NCI-H2171 (cell line): ENCODE measurements at regions not wholly inside any gene's neighbourhood (a gene's known extent, or its start where the extent isn't known, plus 50 kb on each side); places are given as distances from the start of the nearest gene placed in this dataset.

Experiments used
- DNase-seq: peaks from one replicate; lab custom pipeline; 2025; lab: John Stamatoyannopoulos, UW

DNA sequence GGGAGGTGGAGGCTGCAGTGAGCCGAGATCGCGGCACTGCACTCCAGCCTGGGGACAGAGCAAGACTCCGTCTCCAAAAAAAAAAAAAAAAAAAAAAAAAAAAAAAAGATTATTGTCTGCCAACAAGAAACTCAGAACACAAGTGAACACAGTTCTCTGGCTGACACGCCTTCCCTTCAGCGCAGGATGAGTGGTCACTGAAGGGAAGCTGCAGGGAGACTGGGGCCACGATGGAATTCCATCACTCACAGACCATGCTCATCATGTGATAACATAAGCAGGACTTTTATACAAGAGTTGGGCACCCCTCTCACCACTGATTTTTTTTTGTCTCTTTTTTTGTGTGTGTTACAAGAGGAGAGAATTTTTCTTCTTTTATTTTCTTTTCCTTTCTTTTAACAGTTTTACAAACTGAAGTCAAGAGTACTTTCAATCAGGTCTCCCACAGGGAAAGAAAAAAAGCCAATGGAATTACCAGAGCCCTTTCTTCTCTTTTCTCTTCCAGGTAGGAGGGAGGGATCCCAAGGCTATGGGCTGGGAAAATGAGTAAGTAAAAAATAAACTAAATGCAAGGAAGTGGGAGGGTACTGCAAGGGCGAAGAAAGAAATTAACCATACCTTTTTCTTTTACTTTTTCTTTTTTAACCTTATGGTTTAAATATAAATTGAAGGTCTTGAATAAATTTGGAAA, 435.6 kb downstream of the GPM6A start:
- no peak for DNase-seq

DNA sequence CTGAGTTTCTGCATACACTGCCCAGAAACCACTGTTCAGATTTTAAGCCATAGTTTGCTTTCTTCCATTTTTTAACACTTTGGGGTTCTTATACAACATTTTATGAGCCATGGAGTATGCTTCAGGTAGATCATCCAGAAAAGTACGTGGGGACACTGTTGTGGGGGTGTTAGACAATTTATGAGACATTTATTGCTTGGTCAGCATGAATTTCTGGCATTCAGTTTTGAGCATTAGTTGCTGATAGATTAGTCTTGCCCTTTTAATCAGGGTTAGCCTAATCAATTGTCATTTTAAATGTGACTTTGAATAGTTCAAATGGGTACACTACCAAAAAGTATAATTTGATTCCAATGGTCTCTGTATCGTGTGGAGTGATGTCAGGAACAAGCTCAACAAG, 434.9 kb downstream of the GPM6A start:
- DNase-seq: no peak

DNA sequence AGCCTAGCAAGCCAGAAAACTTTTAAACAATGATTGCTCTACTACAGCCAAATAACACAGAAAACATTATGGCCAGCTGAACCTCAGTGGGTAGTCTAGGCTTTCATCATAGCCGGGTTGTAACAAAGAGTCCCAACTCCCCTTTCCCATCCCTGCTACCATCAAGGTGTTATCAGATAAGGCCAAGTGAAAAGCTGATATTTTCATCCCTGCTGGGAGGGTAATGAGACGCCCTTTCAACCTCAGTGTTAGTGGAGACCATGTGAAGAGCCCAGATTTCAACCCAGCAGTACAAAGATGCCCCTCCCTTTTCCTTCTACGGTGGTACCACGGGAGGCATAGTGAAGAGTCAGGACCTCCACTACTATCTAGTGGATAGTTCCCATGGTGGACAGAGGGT, 433.7 kb downstream of the GPM6A start:
- no peak for DNase-seq

DNA sequence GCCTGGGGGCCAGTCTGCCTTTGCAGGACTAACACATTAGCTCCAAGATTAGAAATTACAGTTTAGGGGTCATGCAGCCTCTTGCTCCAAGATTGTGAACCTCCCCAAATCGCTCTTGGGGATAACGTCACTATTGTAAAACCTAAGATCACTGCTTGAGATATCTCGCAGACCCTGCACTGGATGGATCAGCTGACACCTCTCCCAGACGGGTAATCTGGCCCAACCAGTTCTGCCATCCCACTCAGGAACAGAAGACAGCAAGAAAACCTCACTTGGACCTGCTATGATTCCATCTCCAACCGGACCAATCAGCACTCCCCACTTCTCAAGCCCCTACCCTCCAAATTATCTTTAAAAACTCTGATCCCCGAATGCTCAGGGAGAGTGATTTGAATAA, 431.2 kb downstream of the GPM6A start:
- DNase-seq: no peak

DNA sequence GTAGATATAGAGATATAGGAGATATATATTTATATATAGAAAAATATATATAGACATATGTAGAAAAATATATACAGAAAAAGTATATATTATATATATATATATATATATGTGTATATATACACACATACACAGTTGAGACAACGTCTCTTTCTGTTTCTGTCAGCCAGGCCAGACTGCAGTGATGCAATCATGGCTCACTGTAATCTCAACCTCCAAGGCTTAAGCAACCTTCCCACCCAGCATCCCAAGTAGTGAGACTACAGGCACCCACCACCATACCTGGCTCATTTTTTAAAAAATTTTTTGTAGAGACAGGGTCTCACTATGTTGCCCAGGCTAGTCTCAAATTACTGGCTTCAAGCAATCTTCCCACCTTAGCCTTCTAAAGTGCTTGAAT, 426.3 kb downstream of the GPM6A start:
- DNase-seq: no peak

DNA sequence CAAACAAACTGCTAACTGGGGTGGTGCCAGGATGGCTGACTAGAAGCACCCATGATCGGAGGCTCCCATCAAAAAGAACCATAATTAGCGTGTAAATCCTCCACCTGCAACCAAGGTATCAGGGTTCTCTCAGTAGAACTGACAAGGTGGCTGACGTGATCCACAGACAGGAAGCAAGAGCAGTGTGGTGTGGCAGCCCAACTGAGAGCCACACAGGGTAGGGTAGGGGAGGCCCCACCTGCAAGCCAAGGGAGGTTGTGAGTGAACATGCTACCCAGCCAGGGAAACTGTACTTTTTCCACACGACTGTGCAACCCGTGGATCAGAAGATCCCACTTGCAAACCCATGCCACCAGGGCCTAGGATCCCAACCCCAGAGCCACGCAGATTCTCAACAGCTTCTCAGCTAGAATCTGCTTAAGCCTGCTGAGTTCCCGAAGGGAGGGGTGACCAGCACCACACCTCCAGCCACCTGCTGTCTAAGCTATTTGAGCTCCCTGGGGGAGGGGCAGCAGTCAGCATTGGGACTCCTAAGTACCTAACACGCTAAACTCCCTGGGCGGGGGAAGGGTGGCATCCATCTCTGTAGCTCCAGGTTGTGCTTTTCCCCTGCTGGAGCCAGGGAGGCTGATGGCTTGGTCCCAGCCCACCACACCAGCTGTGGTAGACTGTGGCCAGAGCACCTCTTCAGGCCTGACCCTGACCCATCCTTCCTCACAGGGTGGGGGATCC, 425.1 kb downstream of the GPM6A start:
- DNase-seq: peak; percentile 0

- no peak for DNase-seq
These were observed 417.9 kb downstream of the GPM6A start for GRCh38 chr4:175394208-175394607.

DNA sequence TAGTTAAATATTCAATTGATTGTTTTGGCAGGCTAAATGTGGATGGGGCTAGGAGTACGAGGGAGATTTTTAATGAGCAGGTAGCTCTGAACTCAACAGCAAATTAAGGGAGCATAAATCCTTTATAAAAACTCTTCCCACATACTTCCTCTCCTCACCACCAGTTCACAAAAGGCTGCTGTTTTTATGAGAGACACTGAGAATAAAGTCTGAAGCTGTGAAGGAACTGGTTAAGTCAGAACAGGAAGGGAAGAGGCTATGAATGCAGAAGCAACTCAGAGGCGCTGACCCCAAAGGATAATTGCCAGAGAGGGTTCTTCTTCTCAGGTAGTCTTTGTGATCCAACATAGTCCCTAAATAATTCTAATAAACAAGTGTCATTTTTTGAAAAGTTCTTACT, 406.1 kb downstream of the GPM6A start:
- no peak for DNase-seq

DNA sequence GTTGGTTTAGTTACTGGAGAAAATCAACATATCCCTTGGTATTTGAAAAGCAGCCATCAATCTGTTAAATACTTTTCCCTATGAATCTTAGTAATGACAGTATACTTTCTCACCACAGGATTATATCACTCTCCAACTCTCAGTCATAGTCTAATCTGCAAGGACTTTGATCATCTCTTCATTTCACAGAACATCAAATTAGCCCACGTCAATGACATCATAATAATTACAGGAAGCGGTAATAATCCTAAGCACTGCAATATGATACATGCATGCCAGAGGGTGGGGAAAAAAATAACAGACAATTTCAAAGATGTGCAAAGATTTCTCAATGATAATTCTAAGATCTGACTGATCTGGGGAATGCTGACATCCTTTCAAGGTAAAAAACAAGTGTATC, 404.1 kb downstream of the GPM6A start:
- DNase-seq: no peak

- no peak for DNase-seq
These were observed 400.8 kb downstream of the GPM6A start for GRCh38 chr4:175411251-175411650.

DNA sequence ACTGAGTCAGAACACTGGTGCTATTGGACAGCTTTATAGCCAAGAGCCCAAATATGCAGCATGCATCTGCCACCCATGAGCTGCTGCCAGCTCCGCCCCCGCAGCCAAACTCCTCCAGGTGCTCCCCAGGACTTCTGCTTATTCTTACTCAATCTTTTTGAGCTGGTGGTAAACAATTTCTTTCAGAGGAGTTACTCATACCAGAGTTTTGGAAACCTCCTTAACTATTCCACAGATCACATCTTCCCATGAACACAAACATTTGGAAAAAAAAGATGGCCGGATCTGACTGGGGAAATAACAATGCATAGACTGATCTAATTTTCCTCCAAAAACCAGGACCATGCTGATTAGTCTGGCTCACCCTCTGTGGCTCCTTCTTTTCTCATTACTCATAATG, 399.9 kb downstream of the GPM6A start:
- no peak for DNase-seq

DNA sequence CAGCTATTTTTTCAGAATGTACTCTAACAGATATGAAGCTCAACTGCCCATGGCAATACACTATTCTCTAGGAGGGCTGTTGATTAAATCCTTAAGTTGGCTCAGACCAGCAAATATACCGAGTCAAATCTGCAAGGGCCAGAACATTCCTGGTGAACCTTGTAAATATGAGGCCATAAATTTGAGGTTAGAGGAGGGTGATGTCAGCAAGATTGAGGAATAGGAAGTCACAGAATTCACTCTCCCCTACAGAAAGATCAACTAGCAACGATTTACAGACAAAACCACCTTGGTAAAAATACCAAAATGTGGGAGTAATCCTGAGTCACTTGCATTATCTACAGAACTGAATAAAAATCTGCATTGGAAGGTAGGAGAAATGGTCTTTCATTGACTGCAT, 399.3 kb downstream of the GPM6A start:
- no peak for DNase-seq

DNA sequence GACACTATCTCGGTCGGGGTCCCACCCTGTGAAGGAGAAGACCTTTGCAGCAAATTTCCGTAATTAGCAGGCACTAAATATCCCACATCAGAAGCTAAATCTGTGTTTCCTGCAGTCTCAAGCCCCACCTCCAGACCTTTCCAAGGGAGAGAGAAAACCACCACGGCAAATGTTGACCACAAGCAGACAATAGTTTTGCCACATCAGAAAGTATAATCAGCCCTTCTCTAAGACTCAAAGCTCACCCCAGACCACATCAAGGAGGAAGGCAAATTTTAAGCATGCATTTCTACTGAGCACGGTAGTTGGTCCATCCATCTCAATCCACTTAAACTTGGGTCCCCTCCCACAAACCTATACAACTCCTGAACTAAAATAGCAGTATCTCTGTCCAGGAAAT, 398.5 kb downstream of the GPM6A start:
- DNase-seq: no peak

- no peak for DNase-seq
These were observed 397.5 kb downstream of the GPM6A start for GRCh38 chr4:175414602-175415001.

DNA sequence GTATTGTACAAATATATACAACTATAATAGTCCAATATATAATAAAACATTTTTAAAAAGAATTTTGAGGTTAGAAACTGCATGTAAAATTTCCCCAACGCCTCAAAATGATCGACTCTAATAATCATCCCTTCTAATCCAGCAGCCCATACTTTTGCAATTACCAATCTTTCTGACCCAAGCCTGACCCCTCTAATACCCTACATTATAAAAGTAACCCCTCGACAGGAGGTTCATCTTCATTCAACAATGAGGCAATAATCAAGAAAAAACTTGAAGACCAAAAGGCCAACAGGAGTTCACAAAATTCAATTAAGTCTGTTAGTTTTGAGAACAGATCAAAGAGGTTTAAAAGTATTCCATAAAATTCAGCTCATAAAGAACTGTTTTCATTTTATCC, 393.5 kb downstream of the GPM6A start:
- no peak for DNase-seq

DNA sequence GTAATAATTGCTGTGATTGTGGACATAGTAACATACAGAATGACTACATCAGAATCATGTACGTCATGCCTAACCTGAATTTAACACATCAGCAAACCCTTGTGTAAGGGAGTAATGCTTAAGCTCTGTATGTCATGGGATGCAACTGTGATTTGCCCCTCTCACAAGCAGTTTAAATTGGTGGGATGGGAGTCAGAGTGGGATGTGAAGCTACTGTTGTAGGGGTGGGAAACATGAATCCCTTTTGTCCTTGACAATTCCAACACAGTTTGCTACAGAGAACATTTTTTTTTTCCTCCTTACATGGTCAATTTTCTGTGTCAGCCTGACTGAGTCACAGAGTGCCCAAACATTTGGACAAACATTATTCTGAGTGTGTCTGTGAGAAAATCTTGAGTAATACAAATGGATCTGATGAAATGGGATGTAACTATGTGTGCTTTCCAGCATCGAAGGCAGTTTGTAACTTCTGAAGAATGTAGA, 392.8 kb downstream of the GPM6A start:
- DNase-seq: no peak

GRCh38 chr4:175421506-175421905, 390.6 kb downstream of the GPM6A start:
- no peak for DNase-seq

DNA sequence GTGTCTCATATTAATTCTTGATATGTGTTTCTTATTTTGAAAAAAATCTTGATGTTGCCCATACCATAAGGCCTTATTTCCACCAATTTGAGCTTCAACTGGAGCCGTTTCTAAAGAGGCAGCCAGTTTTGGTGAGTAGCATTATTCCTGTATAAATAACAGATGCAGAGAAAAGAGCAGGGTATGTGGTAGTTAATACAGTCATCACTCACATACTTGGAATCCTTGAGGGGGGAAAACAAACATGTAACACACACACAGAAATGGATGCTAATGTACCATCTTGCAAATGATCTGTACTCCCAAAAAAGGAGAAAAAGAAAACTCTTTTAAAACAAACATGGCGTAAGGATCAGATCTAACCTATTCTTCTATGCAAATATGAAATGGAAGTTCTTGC, 389.7 kb downstream of the GPM6A start:
- no peak for DNase-seq

DNA sequence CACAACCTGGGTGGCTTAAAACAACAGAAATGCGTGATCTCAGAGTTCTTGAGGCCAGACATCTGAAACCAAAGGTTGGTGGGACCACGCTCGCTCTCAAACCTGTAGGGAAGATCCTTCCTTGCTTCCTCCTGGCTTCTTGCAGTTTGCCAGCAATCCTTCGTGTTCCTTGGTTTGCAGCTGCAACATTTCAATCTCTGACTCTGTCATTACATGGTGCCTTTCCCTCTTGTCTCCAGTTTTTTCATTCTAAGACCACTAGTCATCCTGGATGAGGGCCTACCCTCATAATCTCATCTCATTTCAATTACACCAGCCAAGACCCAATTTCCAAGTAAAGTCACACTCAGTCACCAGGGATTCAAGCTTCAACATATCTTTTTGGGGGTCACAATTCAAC, 388.0 kb downstream of the GPM6A start:
- DNase-seq: no peak

GRCh38 chr4:175427751-175428150, 384.3 kb downstream of the GPM6A start:
- DNase-seq: no peak

- DNase-seq: no peak
These were observed 380.4 kb downstream of the GPM6A start for GRCh38 chr4:175431694-175432093.

GRCh38 chr4:175435381-175435783, 376.7 kb downstream of the GPM6A start:
- no peak for DNase-seq

DNA sequence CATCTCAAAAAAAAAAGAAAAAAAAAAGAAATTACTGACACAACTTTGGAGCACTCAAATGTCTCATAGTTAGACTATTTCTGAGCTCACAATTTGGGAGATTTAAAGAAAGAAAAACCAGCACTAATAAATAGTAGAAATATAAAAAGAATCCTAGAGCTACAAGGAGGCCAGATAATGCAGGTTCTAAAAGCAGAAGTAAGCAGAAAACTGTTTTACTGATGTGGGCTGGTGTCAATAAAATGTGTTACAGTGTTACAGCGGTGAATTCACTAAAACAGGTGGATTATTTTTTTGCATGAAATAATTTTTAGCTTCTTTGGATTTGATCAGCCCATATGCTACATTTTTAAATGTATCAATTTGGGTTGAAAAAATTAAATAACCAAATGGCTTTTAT, 375.9 kb downstream of the GPM6A start:
- no peak for DNase-seq

GRCh38 chr4:175440786-175441185, 371.3 kb downstream of the GPM6A start:
- DNase-seq: no peak
